SU-DHL-6 (cell line): ENCODE measurements at regions not wholly inside any gene's neighbourhood (a gene's known extent, or its start where the extent isn't known, plus 50 kb on each side); places are given as distances from the start of the nearest gene placed in this dataset.

Source experiments
- H2AFZ ChIP-seq: fragments of 200-600 bp; sonication (generic); 2 replicates; pipeline ENCODE4 v1.6.1; 2014; ENCODE audit warnings: low read depth, mild to moderate bottlenecking, moderate library complexity, mixed read lengths, antibody characterized with exemption, low read length; ENCODE audit not compliant: severe bottlenecking
- H3F3A ChIP-seq: fragments of 200-600 bp; shearing (Covaris generic); 2 replicates; pipeline ENCODE4 v1.6.0; 2016; ENCODE audit warnings: antibody characterized with exemption, mild to moderate bottlenecking; ENCODE audit not compliant: insufficient read depth
- H3K27ac ChIP-seq: fragments of 200-600 bp; sonication (generic); 2 replicates; pipeline ENCODE4 v1.5.1; 2016; ENCODE audit warnings: low read depth, mild to moderate bottlenecking, low read length, moderate library complexity, mixed read lengths
- H3K27me3 ChIP-seq: fragments of 200-600 bp; sonication (generic), shearing (Covaris generic); 2 replicates; pipeline ENCODE4 v1.6.0; 2014; ENCODE audit warnings: mild to moderate bottlenecking, low read length
- H3K36me3 ChIP-seq: fragments of 200-600 bp; sonication (generic); 2 replicates; pipeline ENCODE4 v1.6.1; 2014; ENCODE audit warnings: mild to moderate bottlenecking, low read length, mixed read lengths
- H3K4me2 ChIP-seq: fragments of 300-600, 200-600 bp; shearing (Covaris generic), sonication (generic); 2 replicates; pipeline ENCODE4 v1.6.0; 2014; ENCODE audit warnings: low read length, low read depth, mild to moderate bottlenecking; ENCODE audit not compliant: poor library complexity, severe bottlenecking
- H3K4me3 ChIP-seq: fragments of 200-600 bp; sonication (generic); 2 replicates; pipeline ENCODE4 v1.5.1; 2014; ENCODE audit warnings: antibody characterized with exemption, low read length, mild to moderate bottlenecking, mixed read lengths; ENCODE audit not compliant: insufficient read depth, poor library complexity, severe bottlenecking
- H3K79me2 ChIP-seq: fragments of 200-600 bp; sonication (generic); 2 replicates; pipeline ENCODE4 v1.6.1; 2014; ENCODE audit warnings: mild to moderate bottlenecking, low read length, moderate library complexity; ENCODE audit not compliant: insufficient read depth
- H3K9ac ChIP-seq: fragments of 200-600 bp; sonication (generic); 2 replicates; pipeline ENCODE4 v1.7.0; 2014; ENCODE audit warnings: mild to moderate bottlenecking, low read length
- H3K9me2 ChIP-seq: fragments of 200-600 bp; sonication (generic); replicated peaks from 2 replicates; pipeline ENCODE4 v1.6.1; 2014; ENCODE audit warnings: low read length; ENCODE audit not compliant: insufficient read depth
- H3K9me3 ChIP-seq: fragments of 200-600 bp; sonication (generic); 2 replicates; pipeline ENCODE4 v1.6.1; 2014; ENCODE audit warnings: low read length, mixed read lengths; ENCODE audit not compliant: insufficient read depth
- H4K20me1 ChIP-seq: fragments of 200-600 bp; sonication (generic); 2 replicates; pipeline ENCODE4 v1.6.1; 2014; ENCODE audit warnings: low read depth, mild to moderate bottlenecking, antibody characterized with exemption, low read length, moderate library complexity, mixed read lengths
- CTCF ChIP-seq: fragments of 200-600 bp; sonication (generic); IDR thresholded peaks from one replicate; pipeline ENCODE4 v1.5.1; 2017; ENCODE audit warnings: antibody characterized with exemption, mild to moderate bottlenecking, low read length, moderate library complexity; ENCODE audit not compliant: insufficient read depth, poor library complexity, severe bottlenecking
- EZH2phosphoT487 ChIP-seq: fragments of 200-600 bp; sonication (generic), shearing (Covaris generic); conservative IDR thresholded peaks from 2 replicates; pipeline ENCODE4 v1.6.1; 2018; ENCODE audit warnings: mild to moderate bottlenecking, antibody characterized with exemption, low read length, moderate library complexity, mixed read lengths

GRCh38 chr14:42200957-42201356 lies 594.3 kb downstream of the LRFN5 start:
- Histone ChIP-seq H3K9me2 (no peaks in the 10 kb centered on the region), H3K27me3 (no peaks in the 10 kb centered on the region), H3K27ac (no peak overlapping the region), H3K4me2 (no peak overlapping the region), H4K20me1 (no peaks in the 10 kb centered on the region), H3K79me2 (no peaks in the 10 kb centered on the region), H2AFZ (no peak overlapping the region), H3K36me3 (no peaks in the 10 kb centered on the region), H3K4me3 (no peak overlapping the region), H3K9me3 (no peaks in the 10 kb centered on the region), H3F3A (no peaks in the 10 kb centered on the region), H3K9ac (no peak overlapping the region)
- TF ChIP-seq EZH2phosphoT487 (no peak), CTCF (no peak)

DNA sequence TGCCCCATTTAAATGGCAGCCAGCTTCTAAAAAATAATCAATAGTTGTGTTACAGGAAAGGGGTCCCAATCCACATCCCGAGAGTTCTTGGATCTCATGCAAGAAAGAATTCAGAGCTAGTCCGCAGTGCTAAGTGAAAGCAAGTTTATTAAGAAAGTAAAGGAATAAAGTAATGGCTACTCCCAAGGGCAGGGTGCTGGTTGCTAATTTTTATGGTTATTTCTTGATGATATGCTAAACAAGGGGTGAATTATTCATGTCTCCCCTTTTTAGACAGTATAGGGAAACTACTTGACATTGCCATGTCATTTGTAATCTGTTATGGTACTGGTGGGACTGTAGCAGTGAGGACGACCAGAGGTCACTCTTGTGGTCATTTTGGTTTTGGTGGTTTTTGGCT lies 591.3 kb downstream of the LRFN5 start:
- Histone ChIP-seq H3K9me2 (no peaks in the 10 kb centered on the region), H3F3A (no peaks in the 10 kb centered on the region), H3K9ac (no peak overlapping the region), H3K27me3 (no peaks in the 10 kb centered on the region), H3K4me3 (no peak overlapping the region), H3K27ac (no peak overlapping the region), H3K4me2 (no peak overlapping the region), H3K9me3 (no peaks in the 10 kb centered on the region), H4K20me1 (no peaks in the 10 kb centered on the region), H2AFZ (no peak overlapping the region), H3K36me3 (no peaks in the 10 kb centered on the region), H3K79me2 (no peaks in the 10 kb centered on the region)
- TF ChIP-seq EZH2phosphoT487 (no peak), CTCF (no peak)

DNA sequence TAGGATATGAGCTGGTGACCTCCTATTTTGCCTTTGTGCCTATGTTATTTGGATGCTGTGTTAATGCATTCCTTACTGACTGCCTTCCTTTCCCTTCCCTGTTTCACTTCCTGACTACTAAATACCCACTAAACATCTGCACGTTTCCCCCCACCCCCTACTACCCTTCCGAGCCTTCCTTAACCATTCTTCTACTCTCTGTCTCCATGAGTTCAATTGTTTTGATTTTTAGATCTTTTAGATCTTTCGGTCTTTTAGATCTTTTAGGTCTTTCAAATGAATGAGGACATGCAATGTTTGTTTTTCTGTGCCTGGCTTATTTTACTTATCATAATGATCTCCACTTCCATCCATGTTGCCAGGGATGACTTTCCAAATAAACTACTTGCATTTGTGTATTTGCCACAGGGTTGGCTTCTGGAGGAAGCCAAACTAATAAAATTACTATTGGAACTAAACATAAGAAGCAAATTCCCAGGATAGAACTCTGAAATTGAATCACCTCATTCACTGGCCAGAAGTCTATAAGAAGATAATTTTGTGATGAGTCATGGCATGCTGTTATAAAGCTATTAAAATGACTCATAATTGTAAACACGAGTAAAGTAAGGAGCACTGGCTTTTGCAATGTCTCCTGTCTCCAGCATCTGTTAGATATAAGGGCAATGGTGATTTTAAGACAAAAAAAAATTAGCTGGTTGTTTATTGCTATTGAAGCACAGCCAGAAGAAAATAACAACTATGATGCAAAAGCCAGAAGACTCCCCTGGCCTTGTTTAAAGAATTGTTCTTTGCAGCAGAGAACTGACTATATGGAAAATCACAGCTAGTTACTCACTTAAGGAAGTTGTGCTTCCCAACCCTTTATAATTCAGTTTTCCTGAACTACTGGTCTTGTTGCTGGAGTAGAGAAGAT lies 586.3 kb downstream of the LRFN5 start:
- Histone ChIP-seq H3K27ac (no peak overlapping the region), H3K4me3 (no peak overlapping the region), H3K9me3 (no peaks in the 10 kb centered on the region), H4K20me1 (no peaks in the 10 kb centered on the region), H3K9me2 (no peaks in the 10 kb centered on the region), H3K9ac (no peak overlapping the region), H2AFZ (no peak overlapping the region), H3K36me3 (peaks cover 2% of the 10 kb centered on the region; the same call in 1 of the 2 replicates), H3K4me2 (no peak overlapping the region), H3K79me2 (no peaks in the 10 kb centered on the region), H3F3A (no peaks in the 10 kb centered on the region), H3K27me3 (no peaks in the 10 kb centered on the region)
- TF ChIP-seq CTCF (no peak), EZH2phosphoT487 (no peak)
